ENCODE measurements at regions not wholly inside any gene's neighbourhood (a gene's known extent, or its start where the extent isn't known, plus 50 kb on each side); places are given as distances from the start of the nearest gene placed in this dataset.
"Not testable (repeated sequence)": the region's sequence is repeated elsewhere in the genome, so short reads cannot be mapped to it uniquely, and the experiment has no call there.

DNA sequence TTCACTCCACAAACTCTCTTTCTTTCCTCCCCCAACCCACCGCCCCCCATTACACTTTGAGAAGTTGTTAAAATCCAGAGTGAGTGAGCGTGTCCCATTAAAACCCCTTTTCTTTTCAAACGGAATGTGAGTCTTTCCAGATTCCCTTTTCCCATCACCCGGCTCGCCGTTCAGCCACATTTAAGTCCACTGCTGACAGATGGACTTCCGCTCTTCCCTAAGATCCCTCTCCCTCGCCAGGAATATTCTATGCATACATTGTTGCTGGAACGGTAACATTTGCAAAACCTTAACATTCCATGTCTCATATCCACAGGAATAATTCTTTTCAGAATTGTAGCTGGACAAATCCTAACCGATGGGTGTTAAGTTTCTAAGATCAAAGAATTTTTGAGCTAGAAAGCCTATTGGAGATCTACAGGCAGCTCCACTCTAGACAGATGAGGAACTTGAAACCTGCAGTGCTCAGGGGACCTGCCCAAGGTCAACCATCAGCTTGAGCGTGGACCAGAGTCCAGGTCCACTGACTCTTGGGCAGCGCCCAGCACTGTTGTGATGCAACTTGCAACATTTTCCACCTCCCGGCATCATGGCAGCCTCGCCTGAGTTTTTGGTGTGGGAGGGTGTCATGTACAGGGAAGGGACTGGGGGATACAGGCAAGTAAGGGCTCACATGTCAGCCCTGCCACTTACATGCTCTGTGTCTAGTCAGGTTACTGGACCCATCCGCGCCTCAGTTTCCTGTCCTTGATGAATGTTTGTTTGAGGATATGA lies 500.1 kb downstream of the CCDC171 start:
- DNase-seq (ENCODE audit: low read depth in 2 of 2, low spot score in 1 of 2) = no peak

GRCh38 chr9:16057541-16057940 lies 504.7 kb downstream of the CCDC171 start:
- no peak for DNase-seq (ENCODE audit: low read depth in 2 of 2, low spot score in 1 of 2)

- no peak for DNase-seq (ENCODE audit: low read depth in 2 of 2, low spot score in 1 of 2)
Measured at GRCh38 chr9:16058131-16058549, 505.3 kb downstream of the CCDC171 start.

DNA sequence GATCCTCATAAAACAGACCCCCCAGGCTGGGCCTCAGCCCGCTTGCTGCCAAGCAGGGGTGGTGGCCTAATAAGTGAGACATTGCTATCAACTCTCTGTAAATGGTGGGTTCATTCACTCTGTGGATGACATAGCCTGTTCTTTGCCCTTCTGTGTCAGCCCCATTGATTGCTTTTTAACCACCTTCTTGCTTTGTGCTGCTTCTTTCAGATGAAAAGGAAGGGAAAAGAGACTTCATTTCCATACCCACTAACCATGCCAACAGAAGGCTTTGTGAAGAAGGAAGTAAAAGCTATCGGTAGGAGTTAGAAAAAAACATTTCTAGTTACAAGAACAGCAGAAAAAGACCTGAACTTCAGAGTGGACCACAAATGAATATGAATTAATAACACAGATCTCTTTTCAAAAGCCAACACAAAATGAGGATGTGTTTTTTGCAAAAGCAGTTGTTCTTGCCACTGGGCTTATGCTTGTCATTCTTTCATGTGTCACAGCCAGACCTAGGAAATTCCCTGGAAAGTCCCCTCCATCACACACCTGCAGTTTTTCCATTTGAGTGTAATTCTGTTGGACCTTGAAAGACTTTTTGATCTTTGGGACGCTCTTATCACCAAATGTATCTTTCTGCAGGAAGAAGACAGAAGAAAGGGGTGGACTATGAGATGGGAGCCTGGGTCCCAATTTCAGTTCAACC lies 507.7 kb downstream of the CCDC171 start:
- no peak for DNase-seq (ENCODE audit: low read depth in 2 of 2, low spot score in 1 of 2)

GRCh38 chr9:16062542-16063240 lies 509.8 kb downstream of the CCDC171 start:
- no peak for DNase-seq (ENCODE audit: low read depth in 2 of 2, low spot score in 1 of 2)

- no peak for DNase-seq (ENCODE audit: low read depth in 2 of 2, low spot score in 1 of 2)
Measured at GRCh38 chr9:16063241-16063591, 510.4 kb downstream of the CCDC171 start.

- no peak for DNase-seq (ENCODE audit: low read depth in 2 of 2, low spot score in 1 of 2)
Measured at GRCh38 chr9:16064771-16065170, 511.9 kb downstream of the CCDC171 start.

GRCh38 chr9:16066201-16066600 lies 513.4 kb downstream of the CCDC171 start:
- not testable (repeated sequence) for DNase-seq (ENCODE audit: low read depth in 2 of 2, low spot score in 1 of 2)

DNA sequence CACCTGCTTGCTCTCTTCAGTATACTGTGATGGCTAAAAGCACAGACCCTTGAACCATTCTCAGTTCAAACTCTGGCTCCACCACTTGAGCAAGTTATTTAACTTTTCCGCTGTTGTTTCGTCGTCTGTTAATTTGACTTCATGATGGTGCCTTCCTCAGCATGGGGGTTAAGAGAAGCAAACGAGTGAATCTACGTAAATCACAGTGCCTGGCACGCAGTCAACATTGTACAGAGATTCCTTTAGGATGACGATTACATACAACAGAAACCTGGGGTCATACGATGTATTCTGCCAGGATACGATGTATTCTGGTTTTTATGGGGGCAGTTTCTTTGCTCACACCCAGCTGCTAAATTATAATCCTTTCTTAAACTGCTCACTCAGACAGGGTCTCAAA lies 515.6 kb downstream of the CCDC171 start:
- no peak for DNase-seq (ENCODE audit: low read depth in 2 of 2, low spot score in 1 of 2)

GRCh38 chr9:16069249-16069648 lies 516.4 kb downstream of the CCDC171 start:
- no peak for DNase-seq (ENCODE audit: low read depth in 2 of 2, low spot score in 1 of 2)

DNA sequence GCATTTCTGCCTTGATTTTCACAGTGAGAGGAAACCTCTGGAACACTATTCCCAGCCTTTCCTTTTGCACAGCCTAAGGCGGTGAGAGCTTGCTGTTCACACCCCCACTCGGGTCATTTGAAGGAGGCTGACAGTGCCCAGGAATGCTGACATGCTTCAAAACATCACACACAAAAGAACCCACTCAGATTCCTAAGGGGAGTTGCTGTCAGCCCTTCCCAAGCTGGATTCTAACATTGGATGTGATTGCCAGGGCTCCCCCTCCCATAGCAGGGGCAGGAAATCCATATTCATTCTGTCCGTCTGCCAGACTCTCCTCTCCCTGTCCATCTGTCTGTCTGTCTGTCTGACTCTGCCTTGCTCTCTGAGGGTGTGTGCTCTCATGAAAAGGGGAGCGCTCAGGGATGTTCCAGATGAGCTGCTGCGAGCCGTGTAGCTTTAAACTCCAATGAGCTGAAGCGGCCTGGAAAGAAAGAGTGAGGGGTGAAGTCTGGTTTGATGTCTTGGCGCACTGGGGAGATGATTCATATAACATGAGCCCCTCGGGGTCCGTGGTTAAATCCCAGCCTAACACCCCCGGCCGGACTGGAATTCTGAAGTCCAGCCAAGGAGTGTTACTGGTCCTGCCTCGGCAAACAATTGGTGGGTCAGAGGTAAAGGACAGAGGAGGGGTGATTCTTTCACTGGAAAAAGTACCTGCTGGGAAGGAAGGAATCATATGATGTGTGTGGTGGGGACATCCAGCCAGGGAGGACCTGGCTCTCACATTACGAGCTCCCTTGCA lies 517.0 kb downstream of the CCDC171 start:
- no peak for DNase-seq (ENCODE audit: low read depth in 2 of 2, low spot score in 1 of 2)

DNA sequence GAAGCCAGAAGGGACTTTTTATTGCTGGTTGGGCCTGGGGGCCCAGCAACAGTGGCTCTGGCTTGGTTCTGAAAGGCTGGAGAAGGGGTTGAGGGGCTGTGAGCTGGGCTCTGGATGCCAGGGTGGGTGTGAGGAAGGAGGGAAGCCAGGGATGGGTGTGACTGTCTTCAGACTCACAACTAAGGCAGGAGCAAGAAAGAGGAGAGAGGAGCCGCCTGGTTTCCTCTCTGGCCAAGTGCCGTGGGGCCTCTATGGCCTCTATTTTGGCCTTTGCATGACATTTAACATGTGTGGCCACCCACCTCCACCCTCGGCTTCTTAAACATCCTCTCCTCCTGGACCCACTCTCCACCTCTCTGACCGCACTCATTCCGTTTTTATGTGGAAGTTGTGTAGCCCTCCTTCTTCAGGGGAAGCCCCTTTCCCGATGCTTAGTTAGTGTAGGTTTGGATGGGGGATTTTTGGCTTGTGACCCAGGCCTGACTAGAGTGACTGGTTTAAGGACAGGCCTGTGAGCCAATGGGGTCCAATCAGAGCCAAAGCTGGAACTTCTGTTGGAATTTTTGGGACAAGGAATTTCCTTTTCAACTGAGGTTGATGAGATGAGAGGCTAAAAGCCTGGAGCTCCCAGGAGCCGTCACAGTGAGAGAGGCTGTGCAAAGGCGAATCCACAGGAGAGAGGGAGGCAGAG lies 517.8 kb downstream of the CCDC171 start:
- no peak for DNase-seq (ENCODE audit: low read depth in 2 of 2, low spot score in 1 of 2)

GRCh38 chr9:16071400-16071799 lies 518.6 kb downstream of the CCDC171 start:
- no peak for DNase-seq (ENCODE audit: low read depth in 2 of 2, low spot score in 1 of 2)

DNA sequence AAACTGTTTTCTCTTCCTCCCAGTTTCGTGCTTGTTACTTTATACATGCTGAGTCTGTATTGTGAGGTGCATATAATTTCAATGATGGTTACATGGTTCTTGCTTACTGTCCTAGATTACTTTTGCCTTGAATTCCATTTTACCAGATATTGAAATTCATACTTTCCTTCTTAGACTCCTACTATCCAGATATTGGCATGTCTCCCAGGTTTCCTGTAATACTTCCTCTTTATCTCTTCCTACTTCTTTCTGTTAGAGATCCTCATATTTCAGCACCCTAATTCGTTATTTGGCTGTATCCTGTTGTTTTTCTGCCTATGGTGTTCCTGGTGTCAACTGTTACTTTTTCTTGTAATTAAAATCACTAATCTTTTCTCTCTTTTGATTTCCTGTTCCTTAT lies 522.1 kb downstream of the CCDC171 start:
- no peak for DNase-seq (ENCODE audit: low read depth in 2 of 2, low spot score in 1 of 2)

- DNase-seq (ENCODE audit: low read depth in 2 of 2, low spot score in 1 of 2) = no peak
Measured at GRCh38 chr9:16075696-16076095, 522.9 kb downstream of the CCDC171 start.

DNA sequence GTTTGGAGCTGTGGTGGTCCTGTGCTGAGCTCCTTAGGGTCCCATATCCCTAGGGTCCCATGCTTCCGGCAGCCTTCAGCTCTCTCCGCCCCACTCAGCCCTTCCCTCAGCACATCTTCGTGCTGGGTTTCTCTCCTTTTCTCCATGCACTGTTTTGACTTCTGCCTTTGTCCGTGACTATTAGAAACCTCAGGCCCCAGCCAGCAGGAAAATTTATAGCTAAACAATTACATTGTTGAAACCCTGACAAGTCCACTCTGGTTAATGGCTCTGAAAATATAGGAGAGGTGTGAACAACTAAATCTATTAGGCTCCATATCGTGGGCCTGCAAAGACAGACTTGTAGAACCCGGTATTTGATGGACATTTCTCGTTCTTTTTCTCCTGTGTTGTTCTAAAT lies 523.7 kb downstream of the CCDC171 start:
- DNase-seq (ENCODE audit: low read depth in 2 of 2, low spot score in 1 of 2) = no peak

- no peak for DNase-seq (ENCODE audit: low read depth in 2 of 2, low spot score in 1 of 2)
Measured at GRCh38 chr9:16082796-16083195, 530.0 kb downstream of the CCDC171 start.

DNA sequence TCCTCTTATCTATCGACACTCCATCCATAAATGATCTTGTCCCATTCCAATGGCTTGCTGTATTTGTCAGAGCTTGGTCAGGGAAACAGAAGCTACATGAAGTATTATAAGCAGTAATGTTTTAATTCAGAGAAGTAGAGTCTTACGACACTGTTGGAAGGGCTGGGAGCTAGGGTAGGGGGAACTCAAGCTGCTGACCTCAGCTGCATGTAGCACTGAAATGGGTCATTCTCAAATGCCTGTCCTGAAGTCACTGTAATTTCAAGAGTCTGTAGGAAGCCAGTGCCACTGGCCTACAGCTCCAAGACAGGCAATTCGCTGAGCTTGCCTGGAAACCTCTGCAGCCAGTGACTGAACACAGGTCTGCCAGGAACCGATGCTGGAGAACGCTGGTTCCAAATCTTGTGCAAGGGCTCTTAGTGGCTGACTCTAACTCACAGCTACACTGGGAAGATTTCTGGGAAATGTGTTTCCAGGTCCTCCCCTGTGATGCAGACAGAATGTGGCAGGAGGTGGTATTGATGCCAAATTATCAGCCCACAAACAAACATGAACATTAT lies 532.4 kb downstream of the CCDC171 start:
- no peak for DNase-seq (ENCODE audit: low read depth in 2 of 2, low spot score in 1 of 2)

DNA sequence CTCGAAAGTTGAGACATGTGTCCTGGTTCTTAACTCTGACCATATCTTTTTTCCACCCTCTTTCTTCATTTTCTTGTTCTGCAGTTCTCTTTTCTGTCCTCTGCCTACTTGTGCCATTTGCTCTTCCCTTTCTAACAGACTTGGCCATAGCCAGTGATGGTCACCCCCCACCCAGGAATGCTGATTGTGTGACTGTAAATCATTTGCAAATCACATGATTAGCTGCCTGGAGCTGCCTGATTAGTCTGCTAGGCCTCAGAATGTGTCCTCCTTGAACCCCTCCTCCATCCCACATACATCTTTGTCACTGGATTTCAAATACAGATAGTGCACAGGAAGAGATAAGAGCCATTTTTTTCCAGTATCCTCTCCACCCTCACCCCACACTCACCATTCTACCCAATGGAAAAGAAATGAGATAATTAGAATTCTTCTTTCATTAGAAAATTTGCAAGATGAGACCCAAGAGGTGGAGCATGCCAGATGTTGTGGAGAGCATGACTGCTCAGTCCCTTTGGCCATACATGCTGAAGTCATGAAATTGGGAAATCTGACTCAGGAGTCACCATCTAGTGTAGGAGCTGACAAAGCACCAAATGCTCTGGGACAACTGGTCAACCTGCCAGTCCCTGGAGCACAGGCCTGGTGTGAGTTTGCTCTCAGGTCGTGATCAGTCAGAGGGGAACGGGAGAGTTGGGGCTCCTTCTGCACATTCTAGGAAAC lies 538.2 kb downstream of the CCDC171 start:
- no peak for DNase-seq (ENCODE audit: low read depth in 2 of 2, low spot score in 1 of 2)

Measured in stimulated activated CD8-positive, alpha-beta memory T cell treated with anti-CD3 and anti-CD28 coated beads, Interleukin-4, amount 100 ng/mL, for 4 hours (primary cell).